T-helper 2 cell treated with Interferon-gamma antibody and Interleukin-4, amounts not matched to agents 5 μg/mL and 100 μg/mL, for 36 hours (primary cell): ENCODE measurements at regions not wholly inside any gene's neighbourhood (a gene's known extent, or its start where the extent isn't known, plus 50 kb on each side); places are given as distances from the start of the nearest gene placed in this dataset.

Experiments used
- DNase-seq: peaks from one replicate; pipeline ENCODE4 v3.0.0; 2021; ENCODE audit warnings: low spot score
- H3K27ac Mint-ChIP-seq: one replicate; pipeline ENCODE4 v1.8.0; 2021; ENCODE audit warnings: mild to moderate bottlenecking, mixed read lengths
- H3K27me3 Mint-ChIP-seq: one replicate; pipeline ENCODE4 v1.8.0; 2021; ENCODE audit warnings: low read depth, mixed read lengths
- H3K36me3 Mint-ChIP-seq: one replicate; pipeline ENCODE4 v1.8.0; 2021; ENCODE audit warnings: low read depth, mixed read lengths
- H3K4me1 Mint-ChIP-seq: one replicate; pipeline ENCODE4 v1.8.0; 2021; ENCODE audit warnings: low read depth, mixed read lengths
- H3K4me3 Mint-ChIP-seq: one replicate; pipeline ENCODE4 v1.8.0; 2022; ENCODE audit warnings: mild to moderate bottlenecking, moderate library complexity, mixed read lengths
- H3K9me3 Mint-ChIP-seq: one replicate; pipeline ENCODE4 v1.8.0; 2021; ENCODE audit warnings: mixed read lengths

GRCh38 chr9:134561427-134562145, 80.0 kb upstream of the COL5A1 start:
- Mint-ChIP-seq H3K4me3 (no peak overlapping the region), H3K36me3 (no peaks in the 10 kb centered on the region), H3K4me1 (peaks cover 5% of the 10 kb centered on the region), H3K27me3 (no peaks in the 10 kb centered on the region), H3K27ac (no peak overlapping the region), H3K9me3 (peaks cover 4% of the 10 kb centered on the region)
- DNase-seq = no peak

DNA sequence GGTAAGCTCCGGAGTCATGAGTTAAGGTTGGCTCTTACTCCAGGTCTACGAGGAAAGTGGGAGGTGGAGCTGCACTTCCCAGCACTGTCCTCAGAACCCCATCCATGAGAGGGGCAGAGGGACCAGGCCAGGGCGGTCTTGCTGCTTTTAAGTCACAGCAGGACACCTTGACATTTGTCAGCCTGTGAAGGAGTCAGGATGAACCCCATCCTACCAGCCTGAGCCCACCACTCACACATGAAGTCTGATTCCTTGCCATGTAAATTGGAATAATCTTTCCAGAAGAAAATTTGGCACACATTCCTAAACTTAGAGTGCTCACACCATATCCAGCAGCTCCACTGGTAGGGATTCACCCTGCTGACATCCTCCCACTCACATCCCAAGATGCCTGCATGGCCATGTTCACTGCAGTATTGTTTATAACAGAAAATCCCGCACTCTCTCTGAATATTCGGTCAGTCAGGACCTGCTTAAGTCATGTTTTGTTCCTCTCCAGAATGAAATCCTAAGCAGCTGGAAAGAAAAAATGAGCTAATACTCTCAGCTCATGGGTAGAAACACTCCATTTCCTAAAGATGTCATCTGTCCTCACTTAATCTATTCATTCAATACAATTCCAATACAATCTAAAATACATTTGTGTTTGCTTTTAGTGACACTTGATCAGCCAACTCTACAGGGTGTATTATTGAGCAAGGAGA, 79.3 kb upstream of the COL5A1 start:
- no peak for DNase-seq

GRCh38 chr9:134563397-134563796, 78.2 kb upstream of the COL5A1 start:
- Mint-ChIP-seq H3K27ac (no peak overlapping the region), H3K4me1 (peaks cover 5% of the 10 kb centered on the region), H3K4me3 (no peak overlapping the region), H3K27me3 (no peaks in the 10 kb centered on the region), H3K36me3 (no peaks in the 10 kb centered on the region), H3K9me3 (peaks cover 4% of the 10 kb centered on the region)
- no peak for DNase-seq

More for the DNA sequence above, 79.3 kb upstream of the COL5A1 start:
- no peak overlapping the region for H3K4me3 Mint-ChIP-seq
- H3K4me1 Mint-ChIP-seq = peaks cover 5% of the 10 kb centered on the region
- H3K36me3 Mint-ChIP-seq = no peaks in the 10 kb centered on the region
- H3K9me3 Mint-ChIP-seq = peaks cover 4% of the 10 kb centered on the region
- H3K27ac Mint-ChIP-seq = no peak overlapping the region
- H3K27me3 Mint-ChIP-seq = no peaks in the 10 kb centered on the region

DNA sequence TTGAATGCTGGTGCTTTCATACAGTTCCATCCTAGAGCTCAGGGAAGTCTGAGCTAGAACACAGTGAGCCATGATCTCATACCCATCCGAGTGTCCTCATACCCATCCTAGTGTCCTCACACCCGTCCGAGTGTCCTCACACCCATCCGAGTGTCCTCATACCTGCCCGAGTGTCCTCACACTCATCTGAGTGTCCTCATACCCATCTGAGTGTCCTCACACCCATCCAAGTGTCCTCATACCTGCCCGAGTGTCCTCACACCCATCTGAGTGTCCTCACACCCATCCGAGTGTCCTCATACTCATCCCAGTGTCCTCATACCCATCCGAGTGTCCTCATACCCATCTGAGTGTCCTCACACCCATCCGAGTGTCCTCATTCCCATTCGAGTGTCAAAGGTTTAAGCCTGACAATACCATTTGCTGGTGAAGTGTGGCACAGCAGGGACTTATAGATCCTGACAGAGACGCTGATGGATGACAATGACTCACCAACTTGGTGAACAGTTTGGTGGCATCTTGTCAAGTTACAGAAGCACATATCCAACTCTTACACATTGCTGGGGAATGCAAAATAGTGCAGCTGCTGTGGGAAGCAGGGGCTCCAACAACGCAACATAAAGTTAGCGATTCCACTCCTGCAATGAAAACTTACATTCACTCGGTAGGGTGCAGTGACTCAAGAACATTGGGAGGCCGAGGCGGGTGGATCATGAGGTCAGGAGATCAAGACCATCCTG, 77.0 kb upstream of the COL5A1 start:
- no peak overlapping the region for H3K27ac Mint-ChIP-seq
- peaks cover 4% of the 10 kb centered on the region for H3K4me1 Mint-ChIP-seq
- DNase-seq = no peak
- no peaks in the 10 kb centered on the region for H3K27me3 Mint-ChIP-seq
- H3K9me3 Mint-ChIP-seq = peaks cover 4% of the 10 kb centered on the region
- H3K4me3 Mint-ChIP-seq = no peak overlapping the region
- H3K36me3 Mint-ChIP-seq = no peaks in the 10 kb centered on the region

GRCh38 chr9:134565316-134565915, 76.2 kb upstream of the COL5A1 start:
- H3K4me1 Mint-ChIP-seq = peaks cover 2% of the 10 kb centered on the region
- no peaks in the 10 kb centered on the region for H3K36me3 Mint-ChIP-seq
- no peak for DNase-seq
- H3K27me3 Mint-ChIP-seq = no peaks in the 10 kb centered on the region
- H3K4me3 Mint-ChIP-seq = no peak overlapping the region
- no peak overlapping the region for H3K27ac Mint-ChIP-seq
- H3K9me3 Mint-ChIP-seq = peaks cover 4% of the 10 kb centered on the region

DNA sequence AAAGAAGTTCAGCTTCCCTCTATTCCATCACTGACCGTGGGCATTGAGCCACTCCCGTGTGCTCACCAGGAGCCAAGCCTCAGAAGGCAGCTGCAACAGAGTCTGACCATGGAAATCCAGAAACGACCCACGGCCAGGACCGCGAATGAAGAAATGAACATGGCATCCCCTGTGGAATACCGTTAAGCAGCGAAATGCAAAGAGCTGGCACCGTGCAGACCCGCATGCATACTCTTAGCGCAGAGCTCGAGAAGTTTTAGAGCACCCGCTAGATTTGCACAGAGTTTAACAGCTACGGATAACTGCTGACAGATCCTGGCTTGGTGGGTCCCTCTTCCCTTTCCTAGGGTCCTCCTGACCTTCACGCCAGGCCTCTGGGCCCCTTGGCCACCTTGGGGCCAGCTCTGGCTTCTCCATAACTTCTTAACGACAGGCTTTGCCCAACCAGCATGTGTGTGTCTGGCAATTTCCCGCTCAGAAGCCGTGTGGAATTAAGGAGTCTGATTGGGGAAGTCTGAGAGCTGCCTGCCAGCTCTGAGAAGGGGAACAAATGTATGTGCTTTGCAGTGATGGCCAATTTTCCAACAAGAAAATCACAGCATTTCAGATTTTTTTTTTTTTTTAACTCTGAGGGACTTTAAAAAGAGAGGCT, 75.3 kb upstream of the COL5A1 start:
- H3K27me3 Mint-ChIP-seq = no peaks in the 10 kb centered on the region
- DNase-seq = no peak
- H3K27ac Mint-ChIP-seq = no peak overlapping the region
- H3K9me3 Mint-ChIP-seq = peaks cover 4% of the 10 kb centered on the region
- H3K4me1 Mint-ChIP-seq = no peaks in the 10 kb centered on the region
- no peak overlapping the region for H3K4me3 Mint-ChIP-seq
- H3K36me3 Mint-ChIP-seq = no peaks in the 10 kb centered on the region

- Mint-ChIP-seq H3K4me1 (no peaks in the 10 kb centered on the region), H3K36me3 (no peaks in the 10 kb centered on the region), H3K4me3 (no peak overlapping the region), H3K27me3 (no peaks in the 10 kb centered on the region), H3K27ac (no peak overlapping the region), H3K9me3 (peaks cover 4% of the 10 kb centered on the region)
- DNase-seq = no peak
These were observed 74.7 kb upstream of the COL5A1 start for GRCh38 chr9:134566936-134567335.

- Mint-ChIP-seq H3K4me1 (no peaks in the 10 kb centered on the region), H3K27ac (no peak overlapping the region), H3K4me3 (no peak overlapping the region), H3K9me3 (peaks cover 4% of the 10 kb centered on the region), H3K36me3 (no peaks in the 10 kb centered on the region), H3K27me3 (no peaks in the 10 kb centered on the region)
- no peak for DNase-seq
These were observed 73.5 kb upstream of the COL5A1 start for GRCh38 chr9:134568116-134568515.

DNA sequence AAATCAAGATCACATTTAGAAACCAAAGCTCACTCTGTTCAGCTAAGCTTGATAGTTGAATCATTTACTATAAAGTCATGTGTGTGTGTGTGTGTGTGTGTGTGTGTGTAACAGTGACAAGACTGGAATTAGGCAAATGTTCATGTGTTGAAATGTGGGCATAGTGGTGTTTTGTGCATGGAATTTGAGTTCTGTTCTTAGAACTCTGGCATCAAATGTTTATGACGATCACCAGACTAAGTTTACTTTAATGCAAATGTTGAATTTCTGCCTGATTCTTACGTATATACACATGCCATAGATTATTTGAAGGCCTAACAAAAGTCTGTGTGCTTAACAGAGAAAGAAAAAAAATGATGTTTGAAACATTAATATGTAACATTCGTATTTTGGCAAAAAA, 72.8 kb upstream of the COL5A1 start:
- Mint-ChIP-seq H3K4me1 (no peaks in the 10 kb centered on the region), H3K9me3 (peaks cover 4% of the 10 kb centered on the region), H3K27ac (no peak overlapping the region), H3K36me3 (no peaks in the 10 kb centered on the region), H3K27me3 (no peaks in the 10 kb centered on the region), H3K4me3 (no peak overlapping the region)
- DNase-seq = no peak

DNA sequence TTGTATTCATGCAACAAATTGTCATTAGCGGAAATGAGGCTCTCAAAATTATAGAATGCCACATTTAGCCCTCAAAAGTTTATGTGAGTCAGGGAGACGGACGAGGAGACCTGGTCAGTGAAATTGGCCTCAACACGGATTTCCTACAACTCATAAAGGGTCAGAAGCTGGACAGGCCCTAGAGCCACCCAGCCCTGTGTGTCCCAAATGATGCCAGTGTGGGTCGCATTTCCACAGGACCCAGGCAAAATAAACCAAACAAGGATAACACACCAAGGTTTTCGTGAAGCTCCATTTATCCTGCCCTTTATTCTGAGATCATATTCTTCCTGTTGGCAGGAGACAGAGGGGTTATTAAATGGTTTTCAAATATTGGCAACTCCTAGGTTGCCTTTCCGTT, 72.0 kb upstream of the COL5A1 start:
- Mint-ChIP-seq H3K4me1 (no peaks in the 10 kb centered on the region), H3K4me3 (no peak overlapping the region), H3K9me3 (peaks cover 2% of the 10 kb centered on the region), H3K27ac (no peak overlapping the region), H3K36me3 (no peaks in the 10 kb centered on the region), H3K27me3 (no peaks in the 10 kb centered on the region)
- no peak for DNase-seq

DNA sequence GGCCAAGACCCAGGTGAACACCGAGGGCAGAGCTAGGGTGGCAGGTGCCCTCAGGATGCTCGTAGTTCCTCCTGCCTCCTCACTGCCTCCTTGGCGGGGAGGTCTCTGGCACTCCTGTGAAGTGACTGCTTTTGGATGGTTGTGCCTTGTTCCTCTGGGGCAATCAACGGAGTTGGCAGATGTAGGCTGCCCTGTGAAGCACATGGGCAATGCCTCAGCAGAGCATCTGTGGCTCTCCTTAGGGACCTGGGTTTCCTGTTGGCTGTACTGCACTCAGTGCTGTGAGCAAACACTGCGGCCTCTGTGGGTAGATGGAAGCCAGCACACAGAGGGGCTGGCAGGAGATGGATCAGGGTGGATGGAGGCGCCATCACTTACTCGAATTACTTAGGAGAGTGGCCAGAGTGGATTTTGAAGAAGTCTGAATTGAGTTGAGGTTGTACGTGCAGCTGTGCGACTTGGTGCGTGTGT, 71.4 kb upstream of the COL5A1 start:
- H3K27me3 Mint-ChIP-seq = no peaks in the 10 kb centered on the region
- no peak for DNase-seq
- H3K4me3 Mint-ChIP-seq = no peak overlapping the region

DNA sequence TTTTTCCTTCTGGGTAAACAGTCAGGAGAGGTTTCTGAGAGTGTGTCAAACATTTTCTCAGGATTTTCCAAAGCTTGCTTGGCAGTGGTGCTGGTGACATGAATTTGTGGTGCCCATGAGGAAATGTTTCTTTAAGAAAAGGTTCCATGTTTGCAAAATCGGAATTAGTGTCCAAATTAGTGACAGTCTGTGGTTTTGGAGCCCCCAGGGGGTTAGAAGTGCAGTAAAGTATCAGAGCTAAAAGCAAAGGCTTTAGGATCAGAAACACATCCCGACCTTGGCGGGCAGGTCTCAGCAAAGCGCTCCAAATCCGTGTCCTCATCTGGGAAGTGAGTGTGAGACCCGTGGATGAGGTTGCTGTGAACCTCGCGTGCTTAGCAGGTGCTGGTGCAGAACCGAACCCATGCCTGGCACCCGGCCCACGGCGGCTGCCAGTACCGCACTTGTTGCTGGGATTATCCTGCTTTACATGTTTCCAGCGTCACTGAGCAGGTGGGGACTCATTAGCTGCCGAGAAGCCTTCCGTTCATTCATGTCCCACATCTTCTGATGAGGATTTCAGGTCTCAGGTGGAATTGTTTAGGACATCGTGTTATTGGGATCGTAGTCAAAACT, 70.8 kb upstream of the COL5A1 start:
- no peak for DNase-seq
- H3K36me3 Mint-ChIP-seq = no peaks in the 10 kb centered on the region

More for the DNA sequence above, 71.4 kb upstream of the COL5A1 start:
- H3K4me1 Mint-ChIP-seq = no peaks in the 10 kb centered on the region
- H3K27ac Mint-ChIP-seq = no peak overlapping the region
- no peaks in the 10 kb centered on the region for H3K36me3 Mint-ChIP-seq
- H3K9me3 Mint-ChIP-seq = no peaks in the 10 kb centered on the region

GRCh38 chr9:134571326-134571931, 70.2 kb upstream of the COL5A1 start:
- Mint-ChIP-seq H3K4me1 (no peaks in the 10 kb centered on the region), H3K27ac (no peak overlapping the region), H3K36me3 (no peaks in the 10 kb centered on the region)

More for the DNA sequence above, 70.8 kb upstream of the COL5A1 start:
- H3K4me1 Mint-ChIP-seq = no peaks in the 10 kb centered on the region
- H3K27ac Mint-ChIP-seq = no peak overlapping the region
- no peaks in the 10 kb centered on the region for H3K9me3 Mint-ChIP-seq
- no peak overlapping the region for H3K4me3 Mint-ChIP-seq
- no peaks in the 10 kb centered on the region for H3K27me3 Mint-ChIP-seq

More at GRCh38 chr9:134571326-134571931, 70.2 kb upstream of the COL5A1 start:
- Mint-ChIP-seq H3K4me3 (no peak overlapping the region), H3K9me3 (no peaks in the 10 kb centered on the region), H3K27me3 (no peaks in the 10 kb centered on the region)
- no peak for DNase-seq
